ENCODE measurements at regions not wholly inside any gene's neighbourhood (a gene's known extent, or its start where the extent isn't known, plus 50 kb on each side); places are given as distances from the start of the nearest gene placed in this dataset.

DNA sequence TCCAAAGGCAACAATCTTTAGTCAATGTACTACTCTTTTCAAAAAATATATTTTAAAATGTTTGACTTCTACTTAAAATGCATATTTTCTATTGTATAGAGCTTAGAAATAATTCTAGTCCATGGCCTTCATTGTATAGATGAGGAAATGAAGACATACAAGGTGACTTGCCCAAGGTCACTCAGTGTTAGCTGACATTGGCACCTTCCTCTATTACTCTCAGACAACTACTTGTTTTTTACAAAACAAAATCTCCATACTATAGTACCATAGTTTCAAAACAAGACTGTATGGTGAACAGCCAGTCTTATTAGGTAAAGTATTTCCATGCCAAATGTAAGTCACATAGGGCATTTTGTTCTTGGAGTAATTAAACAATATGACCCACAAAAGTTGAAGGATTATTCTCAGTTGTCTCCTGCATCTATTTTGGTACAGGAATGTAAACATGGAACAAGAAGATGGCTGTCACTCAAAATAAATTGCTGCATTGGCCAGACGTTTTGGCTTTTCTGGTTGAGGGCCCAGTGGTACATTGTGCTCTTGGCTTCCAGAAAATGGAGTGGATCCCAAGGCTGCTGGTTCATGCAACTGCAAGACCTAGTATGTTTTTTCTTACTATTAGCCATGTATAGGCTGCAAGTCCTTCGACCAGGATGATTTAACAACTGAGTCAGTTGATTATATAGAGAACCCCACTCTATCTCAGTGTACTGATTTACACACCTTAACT, 54.3 kb upstream of the NOX3 start:
- TF ChIP-seq POLR2A (IDR thresholded peaks at IDR 0.05; ENCODE audit: low read length) (no peak), GATA1 (IDR thresholded peaks at IDR 0.05; ENCODE audit: low read depth, low read length) (no peak)
